KMS-11 (cell line): ENCODE measurements at regions not wholly inside any gene's neighbourhood (a gene's known extent, or its start where the extent isn't known, plus 50 kb on each side); places are given as distances from the start of the nearest gene placed in this dataset.

Experiments used
- H2AFZ ChIP-seq: fragments of 200-600 bp; sonication (generic); 2 replicates; pipeline ENCODE4 v1.6.1; 2016; ENCODE audit warnings: antibody characterized with exemption, mixed run types, low read depth
- H3K27ac ChIP-seq: fragments of 200-600 bp; sonication (generic); 2 replicates; pipeline ENCODE4 v1.6.1; 2016; ENCODE audit warnings: mild to moderate bottlenecking, mixed run types
- H3K27me3 ChIP-seq: fragments of 200-600 bp; sonication (generic); 2 replicates; pipeline ENCODE4 v1.6.1; 2017; ENCODE audit warnings: mild to moderate bottlenecking, low read depth, mixed run types, moderate library complexity; ENCODE audit not compliant: insufficient read depth
- H3K36me3 ChIP-seq: fragments of 200-600 bp; sonication (generic); 2 replicates; pipeline ENCODE4 v1.6.1; 2017; ENCODE audit warnings: mild to moderate bottlenecking, mixed run types; ENCODE audit not compliant: insufficient read depth
- H3K4me1 ChIP-seq: fragments of 200-600 bp; sonication (generic); 2 replicates; pipeline ENCODE4 v1.6.1; 2016; ENCODE audit warnings: mild to moderate bottlenecking, low read depth, mixed run types; ENCODE audit not compliant: poor library complexity, severe bottlenecking
- H3K4me2 ChIP-seq: fragments of 200-600 bp; sonication (generic); 2 replicates; pipeline ENCODE4 v1.7.0; 2016; ENCODE audit warnings: mild to moderate bottlenecking, mixed run types
- H3K4me3 ChIP-seq: fragments of 200-600 bp; sonication (generic); IDR thresholded peaks from 2 replicates; pipeline ENCODE4 v1.6.1; 2017; ENCODE audit warnings: low read depth, low read length, mixed read lengths; ENCODE audit not compliant: insufficient read depth
- H3K79me2 ChIP-seq: fragments of 200-600 bp; sonication (generic); 2 replicates; pipeline ENCODE4 v1.6.1; 2016; ENCODE audit warnings: low read depth, mixed run types; ENCODE audit not compliant: insufficient read depth
- H3K9ac ChIP-seq: fragments of 200-600 bp; sonication (generic); 2 replicates; pipeline ENCODE4 v1.6.1; 2016; ENCODE audit warnings: mild to moderate bottlenecking, mixed run types
- H4K20me1 ChIP-seq: fragments of 200-600 bp; sonication (generic); 2 replicates; pipeline ENCODE4 v1.6.1; 2016; ENCODE audit warnings: mild to moderate bottlenecking, mixed run types; ENCODE audit not compliant: insufficient read depth
- CTCF ChIP-seq: fragments of 200-600 bp; sonication (generic); conservative IDR thresholded peaks from 2 replicates; pipeline ENCODE4 v1.6.1; 2017; ENCODE audit warnings: low read depth, mild to moderate bottlenecking, antibody characterized with exemption, low read length, moderate library complexity, mixed read lengths

- H3K27me3 ChIP-seq: no peaks in the 10 kb centered on the region
- no peak overlapping the region for H3K9ac ChIP-seq
- no peak overlapping the region for H3K27ac ChIP-seq
- H3K4me1 ChIP-seq: peaks cover 2% of the 10 kb centered on the region
- H3K79me2 ChIP-seq: no peaks in the 10 kb centered on the region
- H3K36me3 ChIP-seq: no peaks in the 10 kb centered on the region
- H2AFZ ChIP-seq: no peak overlapping the region
- no peaks in the 10 kb centered on the region for H4K20me1 ChIP-seq
- no peak overlapping the region for H3K4me3 ChIP-seq
- H3K4me2 ChIP-seq: no peak overlapping the region
- no peak for TF ChIP-seq CTCF
Observed at GRCh38 chr6:143608906-143609305, 68.9 kb upstream of the PHACTR2 start.

DNA sequence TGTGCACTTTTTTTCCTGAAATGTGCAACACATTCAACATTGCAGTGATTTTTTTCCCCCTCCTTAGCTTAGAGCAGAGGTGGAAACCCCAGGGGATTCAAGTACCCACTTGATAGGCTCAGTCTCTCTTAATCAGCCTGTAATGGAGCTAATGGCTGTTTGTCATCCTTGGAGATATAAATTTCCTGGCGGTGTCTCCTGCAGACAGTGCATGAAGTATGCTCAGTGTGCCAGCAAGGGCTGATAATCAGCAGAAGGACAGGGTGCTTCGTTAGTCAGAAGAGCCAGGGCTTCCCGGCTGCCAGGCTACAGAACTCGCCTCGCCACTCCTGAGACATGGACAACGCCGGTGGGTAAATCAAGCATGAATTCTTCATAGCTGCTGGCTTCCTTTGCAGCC, 69.8 kb upstream of the PHACTR2 start:
- Histone ChIP-seq H3K9ac (no peak overlapping the region), H3K27me3 (no peaks in the 10 kb centered on the region), H3K4me1 (no peaks in the 10 kb centered on the region), H3K79me2 (no peaks in the 10 kb centered on the region), H4K20me1 (no peaks in the 10 kb centered on the region), H2AFZ (no peak overlapping the region), H3K27ac (no peak overlapping the region), H3K4me2 (no peak overlapping the region), H3K36me3 (no peaks in the 10 kb centered on the region), H3K4me3 (no peak overlapping the region)
- no peak for TF ChIP-seq CTCF

DNA sequence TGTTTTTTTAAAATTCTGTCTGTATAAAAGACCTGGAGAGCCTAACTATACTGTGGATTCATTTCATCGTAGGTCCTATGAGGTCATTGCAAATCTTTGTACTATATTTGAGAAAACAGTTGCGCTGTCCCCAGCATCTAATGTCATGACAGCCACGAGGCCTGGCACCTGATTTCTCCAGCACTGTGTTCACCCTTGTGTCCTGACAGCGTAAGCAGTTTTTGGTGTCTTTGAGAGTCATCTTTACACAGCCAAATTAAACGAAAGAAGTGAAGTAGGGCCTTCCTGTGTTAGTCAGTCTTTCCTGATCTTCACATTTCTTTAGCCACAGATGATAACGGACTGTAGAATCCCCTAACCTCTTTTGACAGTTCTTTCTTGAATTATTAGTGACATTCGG, 70.6 kb upstream of the PHACTR2 start:
- Histone ChIP-seq H3K4me1 (no peaks in the 10 kb centered on the region), H3K9ac (no peak overlapping the region), H3K27ac (no peak overlapping the region), H3K36me3 (no peaks in the 10 kb centered on the region), H3K4me2 (no peak overlapping the region), H3K79me2 (no peaks in the 10 kb centered on the region), H3K4me3 (no peak overlapping the region), H2AFZ (no peak overlapping the region), H3K27me3 (no peaks in the 10 kb centered on the region), H4K20me1 (no peaks in the 10 kb centered on the region)
- no peak for TF ChIP-seq CTCF

DNA sequence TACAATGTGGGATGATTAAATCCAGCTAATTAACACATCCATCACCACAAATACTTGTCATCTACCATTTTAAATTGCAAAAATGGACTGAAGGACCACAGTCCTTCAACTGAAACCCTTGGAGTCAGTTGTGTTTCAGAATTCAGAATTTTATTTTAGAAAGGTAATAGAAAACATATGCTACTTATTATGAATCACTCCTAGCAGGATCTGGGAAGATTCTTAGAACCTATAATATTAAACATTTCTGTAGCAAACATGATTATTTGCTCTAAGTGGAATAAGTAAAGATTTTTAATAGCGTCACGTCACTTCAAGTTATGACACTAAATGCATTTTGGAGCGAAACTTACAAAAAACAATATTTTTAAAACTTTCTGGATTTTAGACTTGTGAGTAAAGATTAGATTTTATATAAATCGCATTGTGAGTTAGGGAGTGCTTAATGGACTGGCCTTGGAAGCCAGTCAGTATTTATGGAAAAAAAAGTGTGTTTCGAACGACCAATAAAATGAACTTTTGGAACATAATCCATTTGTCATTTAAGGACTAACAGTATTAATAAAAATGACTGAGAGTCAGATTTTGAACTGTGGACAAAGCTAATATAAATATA, 71.8 kb upstream of the PHACTR2 start:
- no peaks in the 10 kb centered on the region for H3K36me3 ChIP-seq
- no peaks in the 10 kb centered on the region for H4K20me1 ChIP-seq
- no peak overlapping the region for H3K27ac ChIP-seq
- H3K4me2 ChIP-seq: no peak overlapping the region
- no peak overlapping the region for H3K9ac ChIP-seq
- no peak for TF ChIP-seq CTCF
- H3K4me3 ChIP-seq: no peak overlapping the region
- no peaks in the 10 kb centered on the region for H3K27me3 ChIP-seq
- no peak overlapping the region for H2AFZ ChIP-seq
- H3K4me1 ChIP-seq: no peaks in the 10 kb centered on the region
- H3K79me2 ChIP-seq: no peaks in the 10 kb centered on the region
